ENCODE measurements at regions not wholly inside any gene's neighbourhood (a gene's known extent, or its start where the extent isn't known, plus 50 kb on each side); places are given as distances from the start of the nearest gene placed in this dataset.

DNA sequence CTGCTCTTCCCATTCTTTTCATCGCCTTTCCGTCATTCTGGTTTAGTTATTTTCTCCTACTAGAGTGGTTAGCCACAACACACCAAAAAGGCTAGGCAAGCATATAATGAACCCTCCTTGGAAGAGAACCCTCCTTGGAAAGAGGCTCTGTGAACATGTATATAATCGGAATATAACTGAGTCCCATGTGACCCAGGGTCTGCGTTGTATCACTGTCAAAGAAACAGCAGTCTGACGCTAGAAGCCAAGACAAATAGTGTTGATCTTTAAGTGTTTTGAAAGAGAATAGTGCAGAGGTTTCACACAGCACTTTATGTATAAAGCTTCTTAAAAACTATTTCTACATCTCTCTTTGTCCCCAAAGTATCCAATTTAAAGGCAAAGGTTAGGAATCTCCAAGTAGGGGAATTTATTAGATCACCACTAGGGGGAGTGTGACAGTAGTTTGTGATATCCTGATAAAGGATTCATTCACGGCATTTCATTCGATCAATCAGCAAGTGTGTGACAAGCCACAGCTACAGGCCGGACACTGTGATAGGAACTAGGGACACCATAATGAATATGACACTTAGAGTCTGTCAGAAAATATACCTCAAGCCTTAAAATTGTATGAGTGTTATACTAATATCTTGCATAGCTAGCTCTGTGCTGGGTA is 395.3 kb downstream of the CD109 start:
- WGBS, 2 donors, result 46 to 52% methylated on average over 8 of the region's 8 CpGs
- TF ChIP-seq, protein P1, sequence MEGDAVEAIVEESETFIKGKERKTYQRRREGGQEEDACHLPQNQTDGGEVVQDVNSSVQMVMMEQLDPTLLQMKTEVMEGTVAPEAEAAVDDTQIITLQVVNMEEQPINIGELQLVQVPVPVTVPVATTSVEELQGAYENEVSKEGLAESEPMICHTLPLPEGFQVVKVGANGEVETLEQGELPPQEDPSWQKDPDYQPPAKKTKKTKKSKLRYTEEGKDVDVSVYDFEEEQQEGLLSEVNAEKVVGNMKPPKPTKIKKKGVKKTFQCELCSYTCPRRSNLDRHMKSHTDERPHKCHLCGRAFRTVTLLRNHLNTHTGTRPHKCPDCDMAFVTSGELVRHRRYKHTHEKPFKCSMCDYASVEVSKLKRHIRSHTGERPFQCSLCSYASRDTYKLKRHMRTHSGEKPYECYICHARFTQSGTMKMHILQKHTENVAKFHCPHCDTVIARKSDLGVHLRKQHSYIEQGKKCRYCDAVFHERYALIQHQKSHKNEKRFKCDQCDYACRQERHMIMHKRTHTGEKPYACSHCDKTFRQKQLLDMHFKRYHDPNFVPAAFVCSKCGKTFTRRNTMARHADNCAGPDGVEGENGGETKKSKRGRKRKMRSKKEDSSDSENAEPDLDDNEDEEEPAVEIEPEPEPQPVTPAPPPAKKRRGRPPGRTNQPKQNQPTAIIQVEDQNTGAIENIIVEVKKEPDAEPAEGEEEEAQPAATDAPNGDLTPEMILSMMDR (IDR thresholded peaks at IDR 0.05), result peak in 5 of 6 experiments; percentile 45 to 71 (median 62)
- no peak for TF ChIP-seq POLR2A (IDR thresholded peaks at IDR 0.05)
- Histone ChIP-seq H3K27me3 (no peaks in the 10 kb centered on the region), H3K9me3 (no peaks in the 10 kb centered on the region), H3K4me3 (no peak overlapping the region), H3K36me3 (no peaks in the 10 kb centered on the region), H3K27ac (no peak overlapping the region), H3K4me1 (peaks cover 0 to 6% (median 0%) of the 10 kb centered on the region in 3 donors)
- intact Hi-C loops (cut with DNase I), result loop anchor here (10.0 kb wide), 1 partner anchor 1114 kb away; the partner anchor contains the start of gene COL12A1
- no peak for DNase-seq

DNA sequence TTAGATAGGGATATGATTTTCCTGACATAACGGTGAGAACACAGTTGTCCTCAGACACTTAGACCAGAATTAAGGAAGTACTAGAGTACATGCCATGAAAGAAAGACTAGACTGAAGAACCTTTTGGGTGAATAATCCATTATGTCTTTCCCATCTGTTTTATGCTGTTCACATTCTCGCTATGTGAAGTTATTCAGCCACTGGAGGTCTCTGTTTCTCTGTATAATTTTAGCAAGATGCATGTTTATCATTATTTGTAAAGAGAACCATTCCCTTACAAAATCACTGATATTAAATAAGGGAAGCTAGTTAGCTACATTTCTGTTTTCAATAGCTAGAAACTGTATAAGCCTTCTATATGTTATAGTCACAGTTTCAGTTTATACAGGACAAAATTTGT is 391.9 kb downstream of the CD109 start:
- no peak overlapping the region for H3K4me3 ChIP-seq
- peaks cover 0 to 6% (median 0%) of the 10 kb centered on the region in 3 donors for H3K4me1 ChIP-seq
- 49 to 68% methylated on average over 2 of the region's 2 CpGs for WGBS, 2 donors
- intact Hi-C loops (cut with DNase I), result no loop called here
- TF ChIP-seq POLR2A (IDR thresholded peaks at IDR 0.05), result no peak
- TF ChIP-seq, protein P1 (IDR thresholded peaks at IDR 0.05), result no peak
- DNase-seq, result no peak
- no peaks in the 10 kb centered on the region for H3K36me3 ChIP-seq
- no peaks in the 10 kb centered on the region for H3K27me3 ChIP-seq
- no peaks in the 10 kb centered on the region for H3K9me3 ChIP-seq
- H3K27ac ChIP-seq, result no peak overlapping the region

DNA sequence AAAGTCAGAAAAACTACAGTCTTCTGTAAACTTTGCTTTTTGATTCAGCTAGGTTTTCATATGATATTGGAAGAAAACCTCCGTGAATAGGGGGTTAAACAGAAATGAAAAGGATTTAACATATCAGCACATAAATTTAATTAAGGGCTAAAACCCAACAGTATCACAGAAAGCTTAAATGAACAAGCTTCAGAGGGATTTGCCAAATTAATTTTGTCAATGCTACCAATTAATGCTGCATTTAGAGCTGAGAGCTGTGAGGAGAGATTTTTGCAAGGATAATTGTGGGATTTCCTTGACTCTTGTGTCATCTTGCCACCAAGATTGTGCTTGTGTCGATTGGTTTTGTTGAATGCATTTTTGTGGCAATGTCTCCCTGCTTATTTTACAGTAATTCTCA is 379.9 kb downstream of the CD109 start:
- WGBS, 2 donors, result 52 to 53% methylated on average over 2 of the region's 2 CpGs
- intact Hi-C loops (cut with DNase I), result no loop called here

DNA sequence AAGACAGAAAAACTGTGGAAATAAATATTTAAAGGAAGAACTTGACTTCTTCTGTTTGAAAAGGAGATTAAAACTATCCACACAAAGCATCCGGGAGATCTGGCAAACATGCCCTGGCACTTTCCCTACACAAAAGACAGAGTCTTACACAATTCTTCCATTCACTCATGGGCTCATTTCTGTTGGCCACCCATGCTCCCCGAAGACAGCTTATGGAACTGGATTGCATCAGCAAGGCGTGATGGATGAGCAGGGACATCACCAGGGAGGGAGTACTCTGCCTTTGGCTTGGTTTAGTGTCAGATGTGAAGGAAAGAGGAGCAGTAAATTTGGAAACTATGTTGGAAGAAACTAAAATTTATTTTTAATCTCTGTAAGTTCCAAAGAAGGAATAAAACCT is 379.3 kb downstream of the CD109 start:
- DNase-seq, result no peak
- H3K27ac ChIP-seq, result no peak overlapping the region
- no peaks in the 10 kb centered on the region for H3K27me3 ChIP-seq
- no peak overlapping the region for H3K4me3 ChIP-seq
- H3K36me3 ChIP-seq, result no peaks in the 10 kb centered on the region
- intact Hi-C loops (cut with DNase I), result no loop called here
- no peak for TF ChIP-seq POLR2A (IDR thresholded peaks at IDR 0.05)
- TF ChIP-seq, protein P1 (IDR thresholded peaks at IDR 0.05), result no peak
- peaks cover 0 to 12% (median 0%) of the 10 kb centered on the region in 3 donors for H3K4me1 ChIP-seq
- 9 to 19% methylated on average over 3 of the region's 3 CpGs for WGBS, 2 donors
- no peaks in the 10 kb centered on the region for H3K9me3 ChIP-seq

More for the DNA sequence above, 379.9 kb downstream of the CD109 start:
- Histone ChIP-seq H3K4me3 (no peak overlapping the region), H3K36me3 (no peaks in the 10 kb centered on the region), H3K9me3 (no peaks in the 10 kb centered on the region), H3K27me3 (no peaks in the 10 kb centered on the region), H3K27ac (no peak overlapping the region), H3K4me1 (peaks cover 0 to 12% (median 0%) of the 10 kb centered on the region in 3 donors)
- DNase-seq, result no peak
- TF ChIP-seq, protein P1 (IDR thresholded peaks at IDR 0.05), result no peak
- no peak for TF ChIP-seq POLR2A (IDR thresholded peaks at IDR 0.05)

DNA sequence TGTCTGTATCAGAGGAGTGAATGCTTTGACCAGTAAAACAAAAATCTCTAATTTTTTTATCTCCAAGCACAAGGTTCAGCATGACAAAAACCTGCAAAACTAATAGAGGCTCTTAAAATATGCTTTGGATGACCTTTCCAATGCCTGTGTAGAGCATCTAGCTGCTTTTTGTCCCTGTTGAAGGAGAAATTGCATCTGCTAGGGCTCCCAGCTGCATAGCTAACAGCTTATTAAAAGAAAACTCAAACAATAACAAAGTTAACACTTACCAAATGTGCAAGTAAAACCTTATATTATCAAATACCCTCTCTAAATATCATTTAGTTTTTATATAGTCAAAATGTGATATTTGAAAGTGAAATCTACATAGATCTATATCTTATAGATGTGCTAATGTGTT is 378.6 kb downstream of the CD109 start:
- no peak for DNase-seq
- Histone ChIP-seq H3K4me1 (peaks cover 0 to 12% (median 0%) of the 10 kb centered on the region in 3 donors), H3K27ac (no peak overlapping the region), H3K4me3 (no peak overlapping the region), H3K27me3 (no peaks in the 10 kb centered on the region), H3K36me3 (no peaks in the 10 kb centered on the region), H3K9me3 (no peaks in the 10 kb centered on the region)
- intact Hi-C loops (cut with DNase I), result no loop called here
- TF ChIP-seq, protein P1 (IDR thresholded peaks at IDR 0.05), result no peak
- no peak for TF ChIP-seq POLR2A (IDR thresholded peaks at IDR 0.05)
